CD14-positive monocyte (primary cell): ENCODE measurements at regions not wholly inside any gene's neighbourhood (a gene's known extent, or its start where the extent isn't known, plus 50 kb on each side); places are given as distances from the start of the nearest gene placed in this dataset.

Source experiments
- DNase-seq, 3 donors: peaks; one replicate each; pipeline ENCODE4 v3.0.0-alpha.2; 2011 to 2022
- H2AFZ ChIP-seq: 2 replicates; pipeline ENCODE4 v1.6.0; 2012; ENCODE audit warnings: mild to moderate bottlenecking, low read depth, low read length, inconsistent platforms; ENCODE audit not compliant: insufficient read depth, poor library complexity, severe bottlenecking
- H3K27ac ChIP-seq, 2 donors: 1 replicate in 1 of 2; 2 replicates in 1 of 2; pipeline ENCODE4 v1.5.1; 2012 to 2013; ENCODE audit warnings: low read length in 2 of 2, control low read depth in 1 of 2, inconsistent platforms in 1 of 2, low read depth in 1 of 2, mild to moderate bottlenecking in 1 of 2
- H3K27me3 ChIP-seq, 2 donors: one replicate each; pipeline versions ENCODE4 v1.6.0 to v1.6.1; 2011 to 2013; ENCODE audit warnings: low read length in 2 of 2; ENCODE audit not compliant: control insufficient read depth in 2 of 2, insufficient read depth in 2 of 2
- H3K36me3 ChIP-seq, 2 donors: replicated peaks in 1 of 2; 1 replicate in 1 of 2; 2 replicates in 1 of 2; pipeline versions ENCODE4 v1.5.1 to v1.6.1; 2012 to 2013; ENCODE audit warnings: low read length in 2 of 2, control low read depth in 1 of 2, inconsistent platforms in 1 of 2, mild to moderate bottlenecking in 1 of 2; ENCODE audit not compliant: insufficient read depth in 2 of 2, control insufficient read depth in 1 of 2
- H3K4me1 ChIP-seq, 2 donors: 1 replicate in 1 of 2; 2 replicates in 1 of 2; pipeline versions ENCODE4 v1.5.1 to v1.6.1; 2012 to 2013; ENCODE audit warnings: low read length in 2 of 2, control low read depth in 1 of 2, inconsistent platforms in 1 of 2, mild to moderate bottlenecking in 1 of 2, moderate library complexity in 1 of 2; ENCODE audit not compliant: insufficient read depth in 2 of 2, control insufficient read depth in 1 of 2
- H3K4me2 ChIP-seq: replicated peaks from 2 replicates; pipeline ENCODE3; 2012; ENCODE audit warnings: low read length, moderate library complexity, mild to moderate bottlenecking; ENCODE audit not compliant: poor library complexity, severe bottlenecking; ENCODE audit errors: extremely low read depth
- H3K4me3 ChIP-seq, 3 experiments: fragments of 200-600 bp in 1 of 3; sonication (generic) in 1 of 3; replicated peaks in 1 of 3; 1 replicate in 2 of 3; 2 replicates in 1 of 3; pipeline ENCODE4 v1.5.1; 2011 to 2013; ENCODE audit warnings: low read length in 3 of 3, mild to moderate bottlenecking in 3 of 3, control low read depth in 2 of 3, low read depth in 2 of 3, inconsistent platforms in 1 of 3, moderate library complexity in 1 of 3
- H3K79me2 ChIP-seq: 2 replicates; pipeline ENCODE4 v1.6.0; 2012; ENCODE audit warnings: mild to moderate bottlenecking, control low read depth, inconsistent platforms, low read length, moderate library complexity; ENCODE audit not compliant: insufficient read depth
- H3K9ac ChIP-seq: 2 replicates; pipeline ENCODE4 v1.6.0; 2017; ENCODE audit warnings: low read length, mild to moderate bottlenecking; ENCODE audit not compliant: insufficient read depth, poor library complexity, severe bottlenecking
- H3K9me3 ChIP-seq, 2 donors: replicated peaks in 1 of 2; 1 replicate in 1 of 2; 2 replicates in 1 of 2; pipeline versions ENCODE4 v1.5.1 to v1.6.1; 2012 to 2013; ENCODE audit warnings: low read length in 2 of 2, control low read depth in 1 of 2; ENCODE audit not compliant: control insufficient read depth in 1 of 2, insufficient read depth in 1 of 2
- H4K20me1 ChIP-seq: 2 replicates; pipeline ENCODE4 v1.6.0; 2012; ENCODE audit warnings: mild to moderate bottlenecking, low read length, control low read depth, moderate library complexity; ENCODE audit not compliant: insufficient read depth
- H3K27ac Mint-ChIP-seq, 7 donors: one replicate each; pipeline ENCODE4 v1.8.0; 2020; ENCODE audit warnings: mild to moderate bottlenecking in 7 of 7, mixed read lengths in 7 of 7, moderate library complexity in 6 of 7, inconsistent platforms in 2 of 7
- H3K27me3 Mint-ChIP-seq, 3 donors: one replicate each; pipeline ENCODE4 v1.8.0; 2021 to 2022; ENCODE audit warnings: low read depth in 3 of 3, mild to moderate bottlenecking in 3 of 3, mixed read lengths in 3 of 3, moderate library complexity in 3 of 3, inconsistent platforms in 1 of 3
- H3K36me3 Mint-ChIP-seq, 2 donors: one replicate each; pipeline ENCODE4 v1.8.0; 2020; ENCODE audit warnings: mixed read lengths in 2 of 2, inconsistent platforms in 1 of 2, mild to moderate bottlenecking in 1 of 2
- H3K4me1 Mint-ChIP-seq: one replicate; pipeline ENCODE4 v1.8.0; 2020; ENCODE audit warnings: mild to moderate bottlenecking, mixed read lengths
- H3K4me3 Mint-ChIP-seq, 2 donors: one replicate each; pipeline ENCODE4 v1.8.0; 2020; ENCODE audit warnings: mild to moderate bottlenecking in 2 of 2, mixed read lengths in 2 of 2, moderate library complexity in 1 of 2
- H3K9me3 Mint-ChIP-seq, 7 donors: one replicate each; pipeline ENCODE4 v1.8.0; 2020 to 2022; ENCODE audit warnings: mixed read lengths in 7 of 7, mild to moderate bottlenecking in 6 of 7, moderate library complexity in 6 of 7, inconsistent platforms in 2 of 7
- WGBS: methylation state at CpG from one replicate; pipeline ENCODE4 v1.1.5; 2013; ENCODE audit warnings: missing lambda C conversion rate; ENCODE audit not compliant: insufficient coverage; 5-methylcytosine and 5-hydroxymethylcytosine counted together
- intact Hi-C, 2 donors: fragments of 100-400 bp; cut with micrococcal nuclease; formaldehyde crosslinking; loops; one replicate each; pipeline versions ENCODE4 v1.15.0 to v1.15.1; 2023
- TF ChIP-seq, protein P1 (sequence below): fragments of 200-600 bp; IDR thresholded peaks from one replicate; pipeline ENCODE4 v1.8.0; 2022; ENCODE audit warnings: antibody characterized with exemption, mild to moderate bottlenecking

DNA sequence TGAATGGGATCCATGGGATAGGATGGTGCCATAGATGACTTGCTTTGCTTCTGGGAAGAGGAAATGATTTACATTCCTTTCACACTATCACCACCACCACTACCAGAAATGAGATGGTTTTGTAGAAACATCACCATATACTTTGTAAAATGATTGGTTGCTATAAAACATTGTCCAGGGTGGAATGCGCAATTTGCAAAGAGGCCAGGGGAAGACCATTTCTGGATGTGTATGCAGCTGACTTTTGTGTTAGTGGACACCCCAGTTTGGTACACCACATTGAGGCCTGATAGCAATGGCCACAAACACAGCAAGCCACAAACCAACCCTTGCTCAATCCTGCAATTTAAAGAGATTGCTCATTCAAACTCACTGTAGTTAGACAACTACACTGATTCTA, 56.7 kb upstream of the RCN1 start:
- H3K9me3 ChIP-seq = no peaks in the 10 kb centered on the region
- peaks cover 0 to 3% (median 0%) of the 10 kb centered on the region in 7 donors for H3K9me3 Mint-ChIP-seq

DNA sequence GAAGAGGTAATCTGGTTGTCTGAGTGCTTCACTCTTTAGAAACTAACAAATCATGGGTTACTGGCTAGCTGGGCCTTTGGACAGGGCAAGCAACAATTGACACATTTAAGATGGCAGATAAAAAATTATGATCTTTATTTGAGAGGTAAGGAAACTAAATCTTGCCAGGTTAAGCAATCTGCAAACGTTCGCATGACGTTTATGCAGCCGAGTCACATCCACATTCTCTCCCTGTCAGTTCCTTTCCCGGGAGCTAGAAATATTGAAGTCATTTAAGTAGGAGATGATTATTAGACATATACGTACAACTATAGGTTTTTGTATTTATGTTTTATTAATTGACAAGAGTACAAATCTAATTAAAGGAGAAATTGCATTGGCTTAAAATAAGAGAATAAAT, 57.4 kb upstream of the RCN1 start:
- Histone ChIP-seq H3K4me2 (peak overlapping the region; percentile 59), H3K27ac (peak overlapping the region in 1 of 2 donors; percentile 80), H3K36me3 (no peaks in the 10 kb centered on the region), H3K9ac (peak overlapping the region; percentile 2), H3K79me2 (no peaks in the 10 kb centered on the region), H3K4me1 (peaks cover 19 to 41% of the 10 kb centered on the region in 2 donors), H4K20me1 (no peaks in the 10 kb centered on the region), H2AFZ (no peak overlapping the region), H3K4me3 (peak overlapping the region in 1 of 3 experiments; percentile 30), H3K9me3 (no peaks in the 10 kb centered on the region), H3K27me3 (no peaks in the 10 kb centered on the region)
- Mint-ChIP-seq H3K36me3 (no peaks in the 10 kb centered on the region), H3K27me3 (peaks cover 0 to 3% (median 2%) of the 10 kb centered on the region in 3 donors), H3K4me1 (peaks cover 38% of the 10 kb centered on the region), H3K4me3 (peak overlapping the region in 1 of 2 donors; percentile 65), H3K9me3 (peaks cover 0 to 3% (median 0%) of the 10 kb centered on the region in 7 donors), H3K27ac (peak overlapping the region; percentile 44 to 89 (median 85))
- DNase-seq = peak; percentile 3 to 56 (median 16)
- TF ChIP-seq, protein P1, sequence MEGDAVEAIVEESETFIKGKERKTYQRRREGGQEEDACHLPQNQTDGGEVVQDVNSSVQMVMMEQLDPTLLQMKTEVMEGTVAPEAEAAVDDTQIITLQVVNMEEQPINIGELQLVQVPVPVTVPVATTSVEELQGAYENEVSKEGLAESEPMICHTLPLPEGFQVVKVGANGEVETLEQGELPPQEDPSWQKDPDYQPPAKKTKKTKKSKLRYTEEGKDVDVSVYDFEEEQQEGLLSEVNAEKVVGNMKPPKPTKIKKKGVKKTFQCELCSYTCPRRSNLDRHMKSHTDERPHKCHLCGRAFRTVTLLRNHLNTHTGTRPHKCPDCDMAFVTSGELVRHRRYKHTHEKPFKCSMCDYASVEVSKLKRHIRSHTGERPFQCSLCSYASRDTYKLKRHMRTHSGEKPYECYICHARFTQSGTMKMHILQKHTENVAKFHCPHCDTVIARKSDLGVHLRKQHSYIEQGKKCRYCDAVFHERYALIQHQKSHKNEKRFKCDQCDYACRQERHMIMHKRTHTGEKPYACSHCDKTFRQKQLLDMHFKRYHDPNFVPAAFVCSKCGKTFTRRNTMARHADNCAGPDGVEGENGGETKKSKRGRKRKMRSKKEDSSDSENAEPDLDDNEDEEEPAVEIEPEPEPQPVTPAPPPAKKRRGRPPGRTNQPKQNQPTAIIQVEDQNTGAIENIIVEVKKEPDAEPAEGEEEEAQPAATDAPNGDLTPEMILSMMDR = no peak
- intact Hi-C loops = no loop called here
- WGBS = no CpG with 5 or more reads among the region's 6 CpGs

More for the DNA sequence above, 56.7 kb upstream of the RCN1 start:
- Histone ChIP-seq H3K4me1 (peaks cover 19 to 40% of the 10 kb centered on the region in 2 donors), H3K27me3 (no peaks in the 10 kb centered on the region), H3K79me2 (no peaks in the 10 kb centered on the region), H3K27ac (peak overlapping the region in 1 of 2 donors; percentile 80), H3K36me3 (no peaks in the 10 kb centered on the region), H4K20me1 (no peaks in the 10 kb centered on the region), H2AFZ (no peak overlapping the region), H3K4me3 (no peak overlapping the region), H3K4me2 (no peak overlapping the region), H3K9ac (no peak overlapping the region)
- no CpG with 5 or more reads among the region's 1 CpG for WGBS
- Mint-ChIP-seq H3K4me1 (peaks cover 34% of the 10 kb centered on the region), H3K36me3 (no peaks in the 10 kb centered on the region), H3K4me3 (no peak overlapping the region), H3K27ac (no peak overlapping the region), H3K27me3 (peaks cover 2 to 3% (median 2%) of the 10 kb centered on the region in 3 donors)
- TF ChIP-seq, protein P1 = no peak
- intact Hi-C loops = no loop called here
- peak in 1 of 3 donors; percentile 8 for DNase-seq
